ENCODE measurements at regions not wholly inside any gene's neighbourhood (a gene's known extent, or its start where the extent isn't known, plus 50 kb on each side); places are given as distances from the start of the nearest gene placed in this dataset.

DNA sequence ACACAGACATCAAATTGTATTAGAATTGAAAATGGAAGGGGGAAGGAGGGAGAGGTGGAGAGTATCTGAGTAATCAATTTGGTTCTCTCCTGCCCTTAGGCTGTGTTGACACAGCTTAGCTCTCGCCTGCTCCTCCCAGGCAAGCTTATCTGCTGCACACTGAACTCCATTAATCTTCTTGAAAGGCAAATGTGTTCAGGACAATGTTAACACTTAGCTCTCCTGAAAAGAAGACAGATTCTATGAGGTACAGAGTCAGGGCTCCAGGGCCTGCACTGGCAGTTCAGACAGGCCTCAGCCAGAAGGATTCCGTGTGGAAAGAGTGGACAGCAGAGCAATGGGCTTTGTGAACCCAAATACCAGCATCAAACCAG lies 430.0 kb upstream of the TNP1 start:
- peaks cover 0 to 4% (median 0%) of the 10 kb centered on the region in 5 donors for H3K27me3 ChIP-seq (ENCODE audit: control insufficient read depth in 5 of 5, insufficient read depth in 4 of 5, low read length in 5 of 5)
- no peaks in the 10 kb centered on the region for H3K36me3 ChIP-seq (ENCODE audit: control insufficient read depth in 5 of 5, insufficient read depth in 5 of 5, low read length in 5 of 5)
- H3K9me3 ChIP-seq (ENCODE audit: control insufficient read depth in 5 of 5, low read length in 5 of 5) = no peaks in the 10 kb centered on the region
- no peak overlapping the region for H3K9ac ChIP-seq (ENCODE audit: low read length in 5 of 5)
- H3K27ac ChIP-seq (ENCODE audit: low read depth, low read length) = no peak overlapping the region
- H3K4me1 ChIP-seq (ENCODE audit: control insufficient read depth in 5 of 5, insufficient read depth in 5 of 5, low read length in 5 of 5) = peaks cover 0 to 12% (median 6%) of the 10 kb centered on the region in 5 donors
- no peak overlapping the region for H3K4me3 ChIP-seq (ENCODE audit: low read depth in 1 of 5, low read length in 5 of 5)

DNA sequence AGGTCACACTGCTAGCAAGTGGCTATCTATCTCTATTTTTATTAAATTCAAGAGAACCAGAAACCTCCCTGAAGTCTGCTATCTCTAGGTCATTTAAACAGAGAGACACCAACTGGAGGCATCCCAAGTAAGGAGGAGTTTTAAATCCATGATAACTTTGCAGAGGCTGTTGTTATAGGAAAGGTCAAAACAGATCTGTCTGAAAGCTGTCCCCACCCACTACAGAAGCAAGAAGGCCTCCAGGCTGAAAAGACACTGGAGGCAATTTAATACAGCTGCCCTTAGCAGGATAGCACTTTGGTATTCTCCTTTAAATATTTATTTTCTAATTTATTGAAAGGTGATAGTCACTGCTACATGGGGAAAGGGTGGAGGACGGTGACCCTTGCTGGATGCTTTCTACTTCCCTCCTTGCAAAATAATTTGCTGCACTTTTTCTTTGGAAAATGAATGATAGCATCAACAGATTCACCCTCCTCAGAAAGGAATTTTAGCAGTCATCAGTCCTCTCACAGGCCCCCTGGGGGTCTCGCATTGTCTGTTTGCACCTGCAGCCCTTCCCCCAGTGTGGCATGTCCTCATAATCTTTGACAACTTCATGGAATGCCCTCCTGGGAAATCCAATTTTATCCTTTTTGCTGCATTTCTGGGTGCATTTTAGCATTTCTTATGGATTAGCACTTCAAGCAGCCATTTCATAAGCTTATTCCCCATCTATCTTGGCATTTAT lies 429.5 kb upstream of the TNP1 start:
- H3K27me3 ChIP-seq (ENCODE audit: control insufficient read depth in 5 of 5, insufficient read depth in 4 of 5, low read length in 5 of 5) = peaks cover 0 to 4% (median 0%) of the 10 kb centered on the region in 5 donors
- H3K36me3 ChIP-seq (ENCODE audit: control insufficient read depth in 5 of 5, insufficient read depth in 5 of 5, low read length in 5 of 5) = no peaks in the 10 kb centered on the region
- no peak overlapping the region for H3K9ac ChIP-seq (ENCODE audit: low read length in 5 of 5)
- no peaks in the 10 kb centered on the region for H3K9me3 ChIP-seq (ENCODE audit: control insufficient read depth in 5 of 5, low read length in 5 of 5)
- H3K4me1 ChIP-seq (ENCODE audit: control insufficient read depth in 5 of 5, insufficient read depth in 5 of 5, low read length in 5 of 5) = peaks cover 0 to 9% (median 5%) of the 10 kb centered on the region in 5 donors
- H3K27ac ChIP-seq (ENCODE audit: low read depth, low read length) = no peak overlapping the region
- no peak overlapping the region for H3K4me3 ChIP-seq (ENCODE audit: low read depth in 1 of 5, low read length in 5 of 5)

DNA sequence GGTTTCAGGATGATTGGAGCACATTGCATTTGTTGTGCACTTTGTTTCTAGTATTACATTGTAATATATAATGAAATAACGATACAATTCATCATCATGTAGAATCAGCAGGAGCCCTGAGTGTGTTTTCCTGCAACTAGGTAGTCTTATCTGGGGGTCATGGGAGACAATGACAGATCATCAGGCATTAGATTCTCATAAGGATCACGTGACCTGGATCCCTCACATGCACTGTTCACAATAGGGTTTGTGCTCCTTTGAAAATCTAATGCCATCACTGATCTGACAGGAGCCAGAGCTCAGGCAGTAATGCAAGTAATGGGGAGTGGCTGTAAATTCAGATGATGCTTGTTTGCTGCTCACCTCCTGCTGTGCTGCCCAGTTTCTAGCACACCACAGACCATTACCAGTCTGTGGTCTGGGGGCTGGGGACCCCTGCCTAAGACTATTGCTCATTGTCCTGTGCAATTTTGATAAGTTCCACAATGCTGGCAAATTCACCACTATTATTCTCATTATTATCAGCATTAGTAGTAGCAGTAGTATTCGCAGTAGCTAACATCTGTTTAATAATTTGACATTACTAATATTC lies 428.7 kb upstream of the TNP1 start:
- Histone ChIP-seq H3K27me3 (ENCODE audit: control insufficient read depth in 5 of 5, insufficient read depth in 4 of 5, low read length in 5 of 5) (peaks cover 0 to 4% (median 0%) of the 10 kb centered on the region in 5 donors), H3K4me1 (ENCODE audit: control insufficient read depth in 5 of 5, insufficient read depth in 5 of 5, low read length in 5 of 5) (peaks cover 0 to 6% (median 3%) of the 10 kb centered on the region in 5 donors), H3K36me3 (ENCODE audit: control insufficient read depth in 5 of 5, insufficient read depth in 5 of 5, low read length in 5 of 5) (no peaks in the 10 kb centered on the region), H3K4me3 (ENCODE audit: low read depth in 1 of 5, low read length in 5 of 5) (no peak overlapping the region), H3K27ac (ENCODE audit: low read depth, low read length) (no peak overlapping the region), H3K9me3 (ENCODE audit: control insufficient read depth in 5 of 5, low read length in 5 of 5) (no peaks in the 10 kb centered on the region), H3K9ac (ENCODE audit: low read length in 5 of 5) (no peak overlapping the region)

DNA sequence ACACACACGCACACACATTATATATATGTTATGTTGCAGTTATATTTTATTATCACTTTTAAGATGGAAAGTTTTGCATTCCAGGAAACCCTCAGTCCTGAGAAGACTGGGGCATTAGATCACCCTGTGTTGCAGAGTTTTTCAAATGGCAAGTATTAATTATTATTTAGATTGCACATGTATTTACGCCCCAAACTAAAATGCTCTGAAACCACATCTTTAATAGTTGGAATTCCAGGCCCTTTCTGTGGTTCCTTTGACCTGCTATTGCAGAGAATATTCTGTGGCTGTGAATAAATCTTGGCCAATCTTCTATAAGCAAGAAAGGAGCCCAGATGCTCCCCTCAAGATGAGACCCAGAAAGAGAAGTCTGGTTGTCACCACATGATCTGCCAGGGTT lies 427.0 kb upstream of the TNP1 start:
- H3K4me3 ChIP-seq (ENCODE audit: low read depth in 1 of 5, low read length in 5 of 5) = no peak overlapping the region
- H3K36me3 ChIP-seq (ENCODE audit: control insufficient read depth in 5 of 5, insufficient read depth in 5 of 5, low read length in 5 of 5) = no peaks in the 10 kb centered on the region
- peaks cover 0 to 7% (median 3%) of the 10 kb centered on the region in 5 donors for H3K4me1 ChIP-seq (ENCODE audit: control insufficient read depth in 5 of 5, insufficient read depth in 5 of 5, low read length in 5 of 5)
- no peak overlapping the region for H3K27ac ChIP-seq (ENCODE audit: low read depth, low read length)
- H3K9me3 ChIP-seq (ENCODE audit: control insufficient read depth in 5 of 5, low read length in 5 of 5) = no peaks in the 10 kb centered on the region
- no peak overlapping the region for H3K9ac ChIP-seq (ENCODE audit: low read length in 5 of 5)
- peaks cover 0 to 4% (median 0%) of the 10 kb centered on the region in 5 donors for H3K27me3 ChIP-seq (ENCODE audit: control insufficient read depth in 5 of 5, insufficient read depth in 4 of 5, low read length in 5 of 5)

DNA sequence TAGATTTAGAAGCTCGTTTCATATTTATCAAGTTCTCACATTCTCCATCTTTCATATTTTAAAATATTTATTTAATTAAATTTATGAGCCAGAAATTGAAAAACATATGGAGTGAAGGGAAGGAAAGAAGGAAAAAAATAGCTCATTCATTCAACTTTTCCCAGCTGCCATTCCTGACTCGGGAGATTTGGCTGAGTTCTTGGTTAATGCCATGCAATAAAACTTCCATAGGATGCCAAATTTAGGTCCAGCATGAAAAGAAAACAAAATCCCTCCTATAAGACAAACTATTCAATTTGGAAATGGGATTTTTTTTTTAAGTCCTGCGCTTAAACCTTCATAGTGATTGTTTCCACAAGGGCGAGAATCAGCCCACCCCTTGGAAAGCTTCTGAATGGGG lies 426.1 kb upstream of the TNP1 start:
- H3K36me3 ChIP-seq (ENCODE audit: control insufficient read depth in 5 of 5, insufficient read depth in 5 of 5, low read length in 5 of 5) = no peaks in the 10 kb centered on the region
- no peak overlapping the region for H3K27ac ChIP-seq (ENCODE audit: low read depth, low read length)
- peaks cover 0 to 7% (median 3%) of the 10 kb centered on the region in 5 donors for H3K4me1 ChIP-seq (ENCODE audit: control insufficient read depth in 5 of 5, insufficient read depth in 5 of 5, low read length in 5 of 5)

DNA sequence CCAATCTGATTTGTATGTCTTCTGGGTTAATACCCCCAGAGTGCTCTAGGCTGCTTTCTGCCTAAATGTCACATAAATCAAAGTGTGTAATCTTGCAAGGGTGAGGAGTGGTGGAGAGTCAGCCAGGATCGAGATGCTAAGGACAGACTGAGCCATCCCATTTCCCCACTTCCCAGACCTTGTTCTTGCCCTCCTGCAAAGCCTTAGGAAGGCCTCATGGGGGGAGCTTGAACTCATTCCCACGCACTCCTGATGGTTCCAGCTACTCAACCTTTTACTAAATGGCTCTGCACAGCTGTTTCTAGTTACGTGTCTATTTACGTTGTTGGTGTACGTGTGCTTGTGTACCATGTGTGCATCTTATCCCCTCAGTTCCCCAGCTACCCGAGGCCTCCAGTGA lies 423.6 kb upstream of the TNP1 start:
- H3K27ac ChIP-seq (ENCODE audit: low read depth, low read length) = no peak overlapping the region
- no peaks in the 10 kb centered on the region for H3K36me3 ChIP-seq (ENCODE audit: control insufficient read depth in 5 of 5, insufficient read depth in 5 of 5, low read length in 5 of 5)
- H3K4me1 ChIP-seq (ENCODE audit: control insufficient read depth in 5 of 5, insufficient read depth in 5 of 5, low read length in 5 of 5) = peaks cover 0 to 11% (median 7%) of the 10 kb centered on the region in 5 donors
- H3K27me3 ChIP-seq (ENCODE audit: control insufficient read depth in 5 of 5, insufficient read depth in 4 of 5, low read length in 5 of 5) = peaks cover 0 to 4% (median 0%) of the 10 kb centered on the region in 5 donors
- no peak overlapping the region for H3K4me3 ChIP-seq (ENCODE audit: low read depth in 1 of 5, low read length in 5 of 5)
- H3K9ac ChIP-seq (ENCODE audit: low read length in 5 of 5) = no peak overlapping the region
- no peaks in the 10 kb centered on the region for H3K9me3 ChIP-seq (ENCODE audit: control insufficient read depth in 5 of 5, low read length in 5 of 5)

More for the DNA sequence above, 426.1 kb upstream of the TNP1 start:
- Histone ChIP-seq H3K27me3 (ENCODE audit: control insufficient read depth in 5 of 5, insufficient read depth in 4 of 5, low read length in 5 of 5) (peaks cover 0 to 4% (median 0%) of the 10 kb centered on the region in 5 donors), H3K9ac (ENCODE audit: low read length in 5 of 5) (no peak overlapping the region), H3K4me3 (ENCODE audit: low read depth in 1 of 5, low read length in 5 of 5) (no peak overlapping the region), H3K9me3 (ENCODE audit: control insufficient read depth in 5 of 5, low read length in 5 of 5) (no peaks in the 10 kb centered on the region)

DNA sequence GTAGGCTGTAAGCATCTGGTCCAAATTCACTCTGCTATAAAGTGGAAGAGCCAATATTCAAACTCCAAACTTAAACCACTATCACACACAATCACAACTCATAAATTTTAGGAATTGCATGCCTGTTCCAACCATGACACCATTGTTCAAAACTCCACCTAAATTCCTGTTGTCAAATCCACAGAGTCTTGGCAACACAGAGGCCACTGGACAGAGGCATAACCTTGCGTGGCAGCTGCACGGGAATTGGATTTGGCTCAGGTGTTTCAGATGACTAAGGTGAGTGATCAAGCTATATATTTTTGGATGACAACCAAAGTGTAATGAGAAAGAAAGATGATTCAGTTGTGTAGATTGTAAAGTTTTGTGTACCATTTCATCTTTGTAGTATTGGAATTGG lies 422.7 kb upstream of the TNP1 start:
- H3K27ac ChIP-seq (ENCODE audit: low read depth, low read length) = no peak overlapping the region
- H3K9me3 ChIP-seq (ENCODE audit: control insufficient read depth in 5 of 5, low read length in 5 of 5) = no peaks in the 10 kb centered on the region
- no peak overlapping the region for H3K4me3 ChIP-seq (ENCODE audit: low read depth in 1 of 5, low read length in 5 of 5)
- no peaks in the 10 kb centered on the region for H3K36me3 ChIP-seq (ENCODE audit: control insufficient read depth in 5 of 5, insufficient read depth in 5 of 5, low read length in 5 of 5)
- H3K4me1 ChIP-seq (ENCODE audit: control insufficient read depth in 5 of 5, insufficient read depth in 5 of 5, low read length in 5 of 5) = peaks cover 0 to 12% (median 7%) of the 10 kb centered on the region in 5 donors
- H3K9ac ChIP-seq (ENCODE audit: low read length in 5 of 5) = no peak overlapping the region
- H3K27me3 ChIP-seq (ENCODE audit: control insufficient read depth in 5 of 5, insufficient read depth in 4 of 5, low read length in 5 of 5) = peaks cover 0 to 1% (median 0%) of the 10 kb centered on the region in 5 donors

DNA sequence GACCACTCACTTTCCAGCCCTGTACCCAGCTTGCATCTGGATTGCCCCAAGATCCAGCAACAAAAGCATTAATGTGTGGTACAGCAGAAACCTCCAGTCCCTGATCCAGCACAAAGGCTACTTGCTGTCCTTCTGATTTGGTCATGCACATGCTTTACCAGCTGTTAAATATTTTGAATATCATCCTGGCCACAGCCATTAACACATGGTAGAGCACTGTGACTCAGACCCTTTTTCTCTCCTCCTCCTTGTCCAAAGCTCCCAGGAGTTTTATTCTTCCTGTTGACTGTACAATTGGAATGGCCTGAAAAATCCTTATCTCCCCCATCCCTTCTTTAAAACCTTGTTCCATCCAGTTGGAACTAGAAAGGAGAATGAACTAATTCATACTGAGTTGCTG lies 419.7 kb upstream of the TNP1 start:
- H3K36me3 ChIP-seq (ENCODE audit: control insufficient read depth in 5 of 5, insufficient read depth in 5 of 5, low read length in 5 of 5) = no peaks in the 10 kb centered on the region
- H3K27ac ChIP-seq (ENCODE audit: low read depth, low read length) = no peak overlapping the region
- peaks cover 0 to 13% (median 7%) of the 10 kb centered on the region in 5 donors for H3K4me1 ChIP-seq (ENCODE audit: control insufficient read depth in 5 of 5, insufficient read depth in 5 of 5, low read length in 5 of 5)
- no peaks in the 10 kb centered on the region for H3K27me3 ChIP-seq (ENCODE audit: control insufficient read depth in 5 of 5, insufficient read depth in 4 of 5, low read length in 5 of 5)
- no peak overlapping the region for H3K9ac ChIP-seq (ENCODE audit: low read length in 5 of 5)
- no peaks in the 10 kb centered on the region for H3K9me3 ChIP-seq (ENCODE audit: control insufficient read depth in 5 of 5, low read length in 5 of 5)
- no peak overlapping the region for H3K4me3 ChIP-seq (ENCODE audit: low read depth in 1 of 5, low read length in 5 of 5)

DNA sequence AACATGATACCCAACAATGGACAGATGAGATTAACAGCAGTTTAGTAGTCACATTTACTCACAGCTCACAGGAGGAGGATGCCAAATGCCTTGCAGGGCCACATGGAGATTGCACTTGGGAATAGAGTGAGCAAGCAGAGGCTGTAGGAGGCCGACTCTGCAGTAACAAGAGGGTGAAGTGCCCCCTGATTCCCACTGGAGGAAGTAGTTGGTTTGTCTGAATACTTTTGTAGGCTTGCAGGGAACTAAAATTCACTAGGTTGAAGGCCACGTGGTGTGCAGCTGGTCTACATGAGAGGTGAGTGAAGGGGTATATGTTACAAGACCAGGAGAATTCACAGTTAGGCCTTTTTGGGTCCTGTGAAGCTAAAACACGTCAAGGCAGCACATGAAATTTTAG lies 419.3 kb upstream of the TNP1 start:
- peaks cover 0 to 13% (median 9%) of the 10 kb centered on the region in 5 donors for H3K4me1 ChIP-seq (ENCODE audit: control insufficient read depth in 5 of 5, insufficient read depth in 5 of 5, low read length in 5 of 5)
- H3K27ac ChIP-seq (ENCODE audit: low read depth, low read length) = no peak overlapping the region

DNA sequence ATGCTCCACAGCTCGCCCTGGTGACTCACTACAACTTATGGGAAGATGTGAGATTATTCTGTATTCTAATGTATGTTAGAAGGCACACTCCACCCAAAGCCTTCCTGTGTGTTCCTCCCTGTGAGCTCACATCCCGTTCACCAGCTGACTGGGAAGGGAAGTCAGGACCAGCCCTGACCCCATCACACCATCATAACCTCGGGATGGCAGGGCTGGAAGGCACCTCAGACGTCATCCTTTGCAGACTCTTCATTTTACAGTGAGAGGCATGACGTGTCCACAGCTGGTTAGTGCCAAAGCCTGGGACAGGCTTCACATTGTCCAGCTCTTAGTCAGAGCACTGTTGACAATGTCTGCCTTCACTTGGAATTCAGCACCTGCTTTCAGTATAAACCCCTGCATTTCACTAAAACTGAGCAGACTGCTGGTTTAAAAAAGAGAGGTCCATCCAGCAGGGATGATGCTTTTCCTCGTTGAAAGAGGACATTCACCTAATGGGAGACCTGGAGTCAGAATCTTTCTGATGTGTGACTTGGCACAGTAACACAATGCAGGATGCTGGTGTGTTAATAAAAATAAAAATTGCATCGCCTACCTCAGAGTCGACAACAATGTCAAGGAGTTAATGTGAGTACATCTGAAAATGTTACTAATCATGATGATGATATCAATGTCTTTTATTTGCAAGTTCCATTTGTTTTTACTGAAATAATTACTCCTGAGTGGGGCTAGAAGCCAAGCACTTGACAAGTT lies 418.0 kb upstream of the TNP1 start:
- Histone ChIP-seq H3K4me3 (ENCODE audit: low read depth in 1 of 5, low read length in 5 of 5) (no peak overlapping the region), H3K9ac (ENCODE audit: low read length in 5 of 5) (no peak overlapping the region), H3K9me3 (ENCODE audit: control insufficient read depth in 5 of 5, low read length in 5 of 5) (no peaks in the 10 kb centered on the region), H3K4me1 (ENCODE audit: control insufficient read depth in 5 of 5, insufficient read depth in 5 of 5, low read length in 5 of 5) (peaks cover 0 to 22% (median 20%) of the 10 kb centered on the region in 5 donors), H3K27ac (ENCODE audit: low read depth, low read length) (no peak overlapping the region), H3K36me3 (ENCODE audit: control insufficient read depth in 5 of 5, insufficient read depth in 5 of 5, low read length in 5 of 5) (no peaks in the 10 kb centered on the region), H3K27me3 (ENCODE audit: control insufficient read depth in 5 of 5, insufficient read depth in 4 of 5, low read length in 5 of 5) (no peaks in the 10 kb centered on the region)

More for the DNA sequence above, 419.3 kb upstream of the TNP1 start:
- Histone ChIP-seq H3K36me3 (ENCODE audit: control insufficient read depth in 5 of 5, insufficient read depth in 5 of 5, low read length in 5 of 5) (no peaks in the 10 kb centered on the region), H3K27me3 (ENCODE audit: control insufficient read depth in 5 of 5, insufficient read depth in 4 of 5, low read length in 5 of 5) (no peaks in the 10 kb centered on the region), H3K9me3 (ENCODE audit: control insufficient read depth in 5 of 5, low read length in 5 of 5) (no peaks in the 10 kb centered on the region), H3K9ac (ENCODE audit: low read length in 5 of 5) (no peak overlapping the region), H3K4me3 (ENCODE audit: low read depth in 1 of 5, low read length in 5 of 5) (no peak overlapping the region)
